IMR-90 (cell line): ENCODE measurements at regions not wholly inside any gene's neighbourhood (a gene's known extent, or its start where the extent isn't known, plus 50 kb on each side); places are given as distances from the start of the nearest gene placed in this dataset. TPM values are rescaled to one million over a fixed set of nuclear protein-coding genes. Genes with fewer than 3 reads are reported as not detected.

Experiments used
- microRNA-seq, 2 experiments: library from miRNA; stranded (forward) in 1 of 2; unstranded in 1 of 2; fragments of 10-50 nt in 1 of 2; fragments of <30 nt in 1 of 2; gene quantifications in 1 of 2; microRNA quantifications in 1 of 2; one replicate each; pipeline versions ENCODE3 to v1.1.0; 2013 to 2020; ENCODE audit not compliant: insufficient read depth in 1 of 2, insufficient read length in 1 of 2, unreplicated experiment in 1 of 2
- small RNA-seq, 5 experiments: library from RNA; depleted of rRNA; stranded (forward); fragments of <200 nt; gene quantifications; one replicate each; pipeline ENCODE3, GENCODE V24; 2012

Small RNAs in the stretch of these regions (microRNA-seq; reads per million reads assigned to microRNA genes)
- gene RNU6-193P (ENCODE audit: insufficient read depth, insufficient read length), result not detected
- gene RNU6-847P (ENCODE audit: insufficient read depth, insufficient read length), result not detected
- gene SS18L2P1 (ENCODE audit: insufficient read depth, insufficient read length), result not detected

Small RNAs in the stretch of these regions (small RNA-seq; reads per million reads assigned to genes)
- gene RNU6-193P (0 reads per million in 5 experiments), gene RNU6-847P (0 reads per million in 5 experiments), gene SS18L2P1 (0 reads per million in 5 experiments)
